ENCODE measurements at regions not wholly inside any gene's neighbourhood (a gene's known extent, or its start where the extent isn't known, plus 50 kb on each side); places are given as distances from the start of the nearest gene placed in this dataset.
"Not testable (repeated sequence)": the region's sequence is repeated elsewhere in the genome, so short reads cannot be mapped to it uniquely, and the experiment has no call there.

DNA sequence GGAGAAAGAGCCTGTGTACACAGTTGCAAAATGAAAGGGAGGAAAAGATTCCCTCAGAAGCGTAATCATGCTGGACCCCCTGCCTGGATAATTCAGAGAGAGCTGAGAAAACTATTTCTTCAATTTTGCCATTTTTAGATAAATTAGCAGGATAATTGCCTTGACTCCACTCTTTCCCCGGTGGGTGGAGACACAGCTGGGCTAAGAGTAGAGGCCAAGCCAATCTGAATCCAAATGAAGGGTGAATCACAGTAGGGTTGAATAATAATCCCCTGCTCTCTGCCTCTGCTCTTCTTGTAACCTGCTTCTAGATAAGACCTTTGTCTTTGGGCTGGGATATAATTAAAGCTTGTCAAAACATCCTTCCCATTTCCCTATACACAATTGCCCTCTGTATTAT lies 150.1 kb downstream of the CAPZA3 start:
- Histone ChIP-seq H3K4me1 (ENCODE audit: insufficient read depth, low read length) (no peaks in the 10 kb centered on the region), H3K9me3 (ENCODE audit: control insufficient read depth in 1 of 2, insufficient read depth in 1 of 2, low read length in 2 of 2) (no peaks in the 10 kb centered on the region), H3K27ac (ENCODE audit: low read depth in 1 of 2, low read length in 2 of 2) (no peak overlapping the region), H3K27me3 (ENCODE audit: control insufficient read depth in 1 of 2, insufficient read depth in 2 of 2, low read length in 2 of 2) (no peaks in the 10 kb centered on the region), H3K36me3 (ENCODE audit: insufficient read depth, low read length) (no peaks in the 10 kb centered on the region), H3K4me3 (ENCODE audit: low read length) (no peak overlapping the region)
- DNase-seq (no peak), ATAC-seq (ENCODE audit: poor library complexity) (no peak)
- Mint-ChIP-seq H3K36me3 (ENCODE audit: low read depth) (no peaks in the 10 kb centered on the region), H3K4me3 (no peak overlapping the region), H3K27ac (no peak overlapping the region), H3K27me3 (peaks cover 12% of the 10 kb centered on the region), H3K4me1 (ENCODE audit: low read depth) (no peaks in the 10 kb centered on the region), H3K9me3 (no peaks in the 10 kb centered on the region)
- TF ChIP-seq, protein P1, sequence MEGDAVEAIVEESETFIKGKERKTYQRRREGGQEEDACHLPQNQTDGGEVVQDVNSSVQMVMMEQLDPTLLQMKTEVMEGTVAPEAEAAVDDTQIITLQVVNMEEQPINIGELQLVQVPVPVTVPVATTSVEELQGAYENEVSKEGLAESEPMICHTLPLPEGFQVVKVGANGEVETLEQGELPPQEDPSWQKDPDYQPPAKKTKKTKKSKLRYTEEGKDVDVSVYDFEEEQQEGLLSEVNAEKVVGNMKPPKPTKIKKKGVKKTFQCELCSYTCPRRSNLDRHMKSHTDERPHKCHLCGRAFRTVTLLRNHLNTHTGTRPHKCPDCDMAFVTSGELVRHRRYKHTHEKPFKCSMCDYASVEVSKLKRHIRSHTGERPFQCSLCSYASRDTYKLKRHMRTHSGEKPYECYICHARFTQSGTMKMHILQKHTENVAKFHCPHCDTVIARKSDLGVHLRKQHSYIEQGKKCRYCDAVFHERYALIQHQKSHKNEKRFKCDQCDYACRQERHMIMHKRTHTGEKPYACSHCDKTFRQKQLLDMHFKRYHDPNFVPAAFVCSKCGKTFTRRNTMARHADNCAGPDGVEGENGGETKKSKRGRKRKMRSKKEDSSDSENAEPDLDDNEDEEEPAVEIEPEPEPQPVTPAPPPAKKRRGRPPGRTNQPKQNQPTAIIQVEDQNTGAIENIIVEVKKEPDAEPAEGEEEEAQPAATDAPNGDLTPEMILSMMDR (IDR thresholded peaks at IDR 0.05), result no peak
- intact Hi-C loops (cut with DNase I, micrococcal nuclease), result no loop called here
- CTCF ChIA-PET, result no interaction called here
- POLR2A ChIA-PET, result no interaction called here

DNA sequence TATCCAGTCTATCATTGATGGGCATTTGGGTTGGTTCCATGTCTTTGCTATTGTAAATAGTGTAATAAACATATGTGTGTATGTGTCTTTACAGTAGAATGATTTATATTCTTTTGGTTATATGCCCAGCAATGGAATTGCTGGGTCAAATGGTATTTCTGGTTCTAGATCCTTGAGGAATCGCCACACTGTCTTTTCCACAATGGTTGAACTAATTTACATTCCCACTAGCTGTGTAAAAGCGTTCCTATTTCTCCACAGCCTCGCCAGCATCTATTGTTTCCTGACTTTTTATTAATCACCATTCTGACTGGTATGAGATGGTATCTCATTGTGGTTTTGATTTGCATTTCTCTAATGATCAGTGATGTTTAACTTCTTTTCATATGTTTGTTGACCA lies 152.7 kb downstream of the CAPZA3 start:
- H3K9me3 ChIP-seq (ENCODE audit: control insufficient read depth in 1 of 2, insufficient read depth in 1 of 2, low read length in 2 of 2); H3K27me3 ChIP-seq (ENCODE audit: control insufficient read depth in 1 of 2, insufficient read depth in 2 of 2, low read length in 2 of 2); H3K4me3 ChIP-seq (ENCODE audit: low read length); CTCF ChIA-PET; DNase-seq; ATAC-seq (ENCODE audit: poor library complexity); H3K4me1 Mint-ChIP-seq (ENCODE audit: low read depth); H3K9me3 Mint-ChIP-seq; H3K36me3 Mint-ChIP-seq (ENCODE audit: low read depth); intact Hi-C loops (cut with DNase I, micrococcal nuclease); H3K36me3 ChIP-seq (ENCODE audit: insufficient read depth, low read length); H3K27ac ChIP-seq (ENCODE audit: low read depth in 1 of 2, low read length in 2 of 2); H3K27ac Mint-ChIP-seq; POLR2A ChIA-PET; H3K4me3 Mint-ChIP-seq; H3K4me1 ChIP-seq (ENCODE audit: insufficient read depth, low read length): not testable (repeated sequence)
- H3K27me3 Mint-ChIP-seq, result peaks cover 14% of the 10 kb centered on the region

DNA sequence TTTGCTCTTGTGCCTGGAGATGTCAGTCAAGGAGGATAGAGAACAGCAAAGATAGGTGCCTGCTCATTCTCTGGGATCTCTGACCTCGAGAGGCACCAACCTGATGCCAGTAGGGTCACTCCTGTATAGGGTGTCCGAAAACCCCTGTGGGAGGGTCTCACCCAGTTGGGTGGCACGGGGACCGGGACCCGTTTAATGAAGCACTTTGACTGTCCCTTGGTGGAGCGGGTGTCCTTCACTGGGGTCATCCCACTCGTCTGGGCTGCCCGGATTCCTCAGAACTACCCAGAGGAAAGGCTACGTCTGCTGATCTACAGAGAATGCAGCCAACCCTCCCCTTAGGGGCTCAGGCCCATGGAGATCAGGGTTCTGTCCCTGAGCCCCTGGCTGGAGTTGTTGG lies 157.6 kb downstream of the CAPZA3 start:
- TF ChIP-seq, protein P1 (IDR thresholded peaks at IDR 0.05), result no peak
- H3K9me3 Mint-ChIP-seq, result no peaks in the 10 kb centered on the region
- ChIA-PET CTCF (no interaction called here), POLR2A (no interaction called here)
- peaks cover 0 to 11% of the 10 kb centered on the region in 2 experiments for H3K9me3 ChIP-seq (ENCODE audit: control insufficient read depth in 1 of 2, insufficient read depth in 1 of 2, low read length in 2 of 2)
- H3K27me3 ChIP-seq (ENCODE audit: control insufficient read depth in 1 of 2, insufficient read depth in 2 of 2, low read length in 2 of 2), result peaks cover 0 to 5% of the 10 kb centered on the region in 2 experiments
- H3K4me1 Mint-ChIP-seq (ENCODE audit: low read depth), result no peaks in the 10 kb centered on the region
- H3K27ac ChIP-seq (ENCODE audit: low read depth in 1 of 2, low read length in 2 of 2), result no peak overlapping the region
- no peak overlapping the region for H3K4me3 Mint-ChIP-seq
- no peak overlapping the region for H3K4me3 ChIP-seq (ENCODE audit: low read length)
- H3K4me1 ChIP-seq (ENCODE audit: insufficient read depth, low read length), result no peaks in the 10 kb centered on the region
- DNase-seq, result no peak
- no peak for ATAC-seq (ENCODE audit: poor library complexity)
- no peaks in the 10 kb centered on the region for H3K36me3 Mint-ChIP-seq (ENCODE audit: low read depth)
- H3K36me3 ChIP-seq (ENCODE audit: insufficient read depth, low read length), result no peaks in the 10 kb centered on the region
- H3K27me3 Mint-ChIP-seq, result peaks cover 28% of the 10 kb centered on the region
- intact Hi-C loops (cut with DNase I, micrococcal nuclease), result no loop called here
- no peak overlapping the region for H3K27ac Mint-ChIP-seq

- Histone ChIP-seq H3K9me3 (ENCODE audit: control insufficient read depth in 1 of 2, insufficient read depth in 1 of 2, low read length in 2 of 2) (peaks cover 0 to 11% of the 10 kb centered on the region in 2 experiments), H3K4me1 (ENCODE audit: insufficient read depth, low read length) (no peaks in the 10 kb centered on the region), H3K27me3 (ENCODE audit: control insufficient read depth in 1 of 2, insufficient read depth in 2 of 2, low read length in 2 of 2) (peaks cover 0 to 5% of the 10 kb centered on the region in 2 experiments), H3K27ac (ENCODE audit: low read depth in 1 of 2, low read length in 2 of 2) (no peak overlapping the region), H3K36me3 (ENCODE audit: insufficient read depth, low read length) (no peaks in the 10 kb centered on the region), H3K4me3 (ENCODE audit: low read length) (no peak overlapping the region)
- H3K36me3 Mint-ChIP-seq (ENCODE audit: low read depth), result no peaks in the 10 kb centered on the region
- ChIA-PET POLR2A (no interaction called here), CTCF (no interaction called here)
- DNase-seq (no peak), ATAC-seq (ENCODE audit: poor library complexity) (no peak)
- H3K9me3 Mint-ChIP-seq, result no peaks in the 10 kb centered on the region
- intact Hi-C loops (cut with DNase I, micrococcal nuclease), result no loop called here
- H3K4me3 Mint-ChIP-seq, result no peak overlapping the region
- no peaks in the 10 kb centered on the region for H3K4me1 Mint-ChIP-seq (ENCODE audit: low read depth)
- TF ChIP-seq, protein P1 (IDR thresholded peaks at IDR 0.05), result no peak
- H3K27ac Mint-ChIP-seq, result no peak overlapping the region
- peaks cover 31% of the 10 kb centered on the region for H3K27me3 Mint-ChIP-seq
These were observed 158.0 kb downstream of the CAPZA3 start for GRCh38 chr12:18895946-18896345.
